Activated B cell treated with CpG ODN at 0.5 μM for 24 hours (primary cell): ENCODE measurements at regions not wholly inside any gene's neighbourhood (a gene's known extent, or its start where the extent isn't known, plus 50 kb on each side); places are given as distances from the start of the nearest gene placed in this dataset.

Source experiments
- ATAC-seq: fragments of 200-7000 bp; cut with Tn5 transposase; one replicate; pipeline ENCODE4 v1.10.0; 2021; ENCODE audit warnings: low read depth, mild to moderate bottlenecking, moderate library complexity
- CTCF ChIA-PET: fragments of 350-600 bp; sonication (Branson Sonifier 250); formaldehyde crosslinking; loops from one replicate; lab custom pipeline; 2021; ENCODE audit warnings: antibody characterized with exemption; lab: Charles Lee
- POLR2A ChIA-PET: fragments of 350-600 bp; sonication (Branson Sonifier 250); formaldehyde crosslinking; loops from one replicate; lab custom pipeline; 2021; ENCODE audit warnings: antibody characterized with exemption; lab: Charles Lee
- DNase-seq: peaks from one replicate; pipeline ENCODE4 v3.0.0; 2022
- H3K27ac Mint-ChIP-seq: one replicate; pipeline ENCODE4 v1.8.0; 2020; ENCODE audit warnings: mixed read lengths
- H3K27me3 Mint-ChIP-seq: one replicate; pipeline ENCODE4 v1.8.0; 2021; ENCODE audit warnings: mixed read lengths
- H3K36me3 Mint-ChIP-seq: one replicate; pipeline ENCODE4 v1.8.0; 2021; ENCODE audit warnings: low read depth, mixed read lengths
- H3K4me1 Mint-ChIP-seq: one replicate; pipeline ENCODE4 v1.8.0; 2021; ENCODE audit warnings: mixed read lengths
- H3K4me3 Mint-ChIP-seq: one replicate; pipeline ENCODE4 v1.8.0; 2020; ENCODE audit warnings: mild to moderate bottlenecking, mixed read lengths
- H3K9me3 Mint-ChIP-seq: one replicate; pipeline ENCODE4 v1.8.0; 2020; ENCODE audit warnings: mixed read lengths
- intact Hi-C: fragments of 100-400 bp; cut with micrococcal nuclease; formaldehyde crosslinking; loops from one replicate; pipeline ENCODE4 v1.15.1; 2024
- TF ChIP-seq, protein P1 (sequence below): fragments of 200-600 bp; IDR thresholded peaks from one replicate; pipeline ENCODE4 v1.8.0; 2022; ENCODE audit warnings: antibody characterized with exemption, mild to moderate bottlenecking

DNA sequence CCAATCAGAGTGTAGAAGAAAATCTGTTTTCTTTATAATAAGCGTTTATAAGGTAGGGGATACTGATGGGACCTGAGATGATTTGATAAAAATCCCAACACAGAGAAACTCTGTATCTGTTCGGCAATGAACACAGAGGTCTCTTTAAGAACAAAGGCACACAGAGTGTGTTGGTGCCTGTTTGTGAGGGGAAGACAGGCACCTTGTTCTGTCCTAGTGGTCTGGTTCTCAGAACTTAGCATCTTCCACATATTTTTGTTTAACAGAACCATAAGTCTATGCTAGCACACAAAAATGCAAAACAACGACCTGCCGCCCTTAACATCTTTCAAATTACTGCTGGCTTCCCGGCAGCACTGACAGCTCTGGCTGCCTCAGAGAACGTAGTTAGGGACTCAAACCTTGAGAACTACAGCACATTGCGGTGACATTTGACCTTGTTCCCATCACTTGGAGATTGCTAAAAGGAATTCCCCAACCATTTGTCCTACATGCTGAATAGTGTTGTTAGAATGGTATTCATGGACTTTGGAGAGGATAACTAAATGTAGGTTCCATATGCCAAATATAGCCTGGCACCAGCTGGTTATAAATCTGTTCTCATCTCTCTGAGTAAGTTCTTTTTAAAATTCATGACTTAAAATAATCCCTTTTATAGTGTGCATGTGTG, 871.7 kb upstream of the TYRP1 start:
- intact Hi-C loops: no loop called here
- ChIA-PET CTCF (no interaction called here), POLR2A (no interaction called here)
- no peaks in the 10 kb centered on the region for H3K4me1 Mint-ChIP-seq
- H3K4me3 Mint-ChIP-seq: no peak overlapping the region
- peaks cover 2% of the 10 kb centered on the region for H3K9me3 Mint-ChIP-seq
- no peaks in the 10 kb centered on the region for H3K27me3 Mint-ChIP-seq
- ATAC-seq (no peak), DNase-seq (no peak)
- TF ChIP-seq, protein P1, sequence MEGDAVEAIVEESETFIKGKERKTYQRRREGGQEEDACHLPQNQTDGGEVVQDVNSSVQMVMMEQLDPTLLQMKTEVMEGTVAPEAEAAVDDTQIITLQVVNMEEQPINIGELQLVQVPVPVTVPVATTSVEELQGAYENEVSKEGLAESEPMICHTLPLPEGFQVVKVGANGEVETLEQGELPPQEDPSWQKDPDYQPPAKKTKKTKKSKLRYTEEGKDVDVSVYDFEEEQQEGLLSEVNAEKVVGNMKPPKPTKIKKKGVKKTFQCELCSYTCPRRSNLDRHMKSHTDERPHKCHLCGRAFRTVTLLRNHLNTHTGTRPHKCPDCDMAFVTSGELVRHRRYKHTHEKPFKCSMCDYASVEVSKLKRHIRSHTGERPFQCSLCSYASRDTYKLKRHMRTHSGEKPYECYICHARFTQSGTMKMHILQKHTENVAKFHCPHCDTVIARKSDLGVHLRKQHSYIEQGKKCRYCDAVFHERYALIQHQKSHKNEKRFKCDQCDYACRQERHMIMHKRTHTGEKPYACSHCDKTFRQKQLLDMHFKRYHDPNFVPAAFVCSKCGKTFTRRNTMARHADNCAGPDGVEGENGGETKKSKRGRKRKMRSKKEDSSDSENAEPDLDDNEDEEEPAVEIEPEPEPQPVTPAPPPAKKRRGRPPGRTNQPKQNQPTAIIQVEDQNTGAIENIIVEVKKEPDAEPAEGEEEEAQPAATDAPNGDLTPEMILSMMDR: no peak
- H3K36me3 Mint-ChIP-seq: no peaks in the 10 kb centered on the region
- H3K27ac Mint-ChIP-seq: no peak overlapping the region

DNA sequence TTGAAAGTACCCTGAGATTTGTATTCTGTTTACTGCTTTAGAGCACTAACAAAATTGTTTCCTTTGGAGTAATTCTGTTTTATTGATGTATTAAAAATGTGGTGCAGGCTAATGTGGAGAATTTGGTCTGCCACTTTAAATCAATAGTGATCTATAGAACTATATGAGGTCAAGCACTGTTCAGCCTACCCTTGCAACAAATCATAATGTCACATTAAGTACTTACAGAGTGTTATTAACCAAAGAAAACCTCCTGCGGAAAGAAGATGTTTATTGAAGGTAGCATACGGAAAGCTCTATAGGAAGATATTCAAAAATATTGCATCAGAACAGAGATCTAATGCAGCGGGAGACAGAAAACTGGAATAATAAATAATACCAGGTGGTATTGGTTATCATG, 865.0 kb upstream of the TYRP1 start:
- no peak overlapping the region for H3K27ac Mint-ChIP-seq
- H3K4me3 Mint-ChIP-seq: no peak overlapping the region
- H3K27me3 Mint-ChIP-seq: no peaks in the 10 kb centered on the region
- POLR2A ChIA-PET: no interaction called here
- CTCF ChIA-PET: no interaction called here
- DNase-seq: no peak
- no peaks in the 10 kb centered on the region for H3K4me1 Mint-ChIP-seq
- intact Hi-C loops: no loop called here
- TF ChIP-seq, protein P1: no peak
- peaks cover 4% of the 10 kb centered on the region for H3K9me3 Mint-ChIP-seq
- no peak for ATAC-seq
- no peaks in the 10 kb centered on the region for H3K36me3 Mint-ChIP-seq

DNA sequence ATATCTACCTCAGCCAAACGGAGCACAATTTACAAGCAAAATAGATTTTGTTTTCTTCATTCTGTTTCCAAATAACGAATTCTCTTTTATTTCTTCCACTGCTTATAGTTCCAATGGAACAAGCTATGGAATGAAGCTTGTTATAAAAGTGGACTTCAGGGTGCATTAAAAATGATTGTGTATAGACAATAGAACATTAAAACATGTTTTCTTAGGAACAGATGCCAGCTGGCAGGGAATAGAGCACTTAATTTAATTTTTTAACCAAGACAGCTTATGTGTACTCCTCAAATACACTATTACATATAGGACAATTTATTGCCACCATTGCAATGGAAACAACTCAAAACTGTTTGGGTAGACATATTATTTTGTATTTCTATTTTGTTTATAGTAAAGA, 860.1 kb upstream of the TYRP1 start:
- CTCF ChIA-PET: no interaction called here
- no peaks in the 10 kb centered on the region for H3K27me3 Mint-ChIP-seq
- H3K36me3 Mint-ChIP-seq: no peaks in the 10 kb centered on the region
- POLR2A ChIA-PET: no interaction called here
- ATAC-seq (no peak), DNase-seq (no peak)
- peaks cover 2% of the 10 kb centered on the region for H3K9me3 Mint-ChIP-seq
- no peak overlapping the region for H3K4me3 Mint-ChIP-seq
- TF ChIP-seq, protein P1: no peak
- intact Hi-C loops: no loop called here
- no peaks in the 10 kb centered on the region for H3K4me1 Mint-ChIP-seq
- no peak overlapping the region for H3K27ac Mint-ChIP-seq

DNA sequence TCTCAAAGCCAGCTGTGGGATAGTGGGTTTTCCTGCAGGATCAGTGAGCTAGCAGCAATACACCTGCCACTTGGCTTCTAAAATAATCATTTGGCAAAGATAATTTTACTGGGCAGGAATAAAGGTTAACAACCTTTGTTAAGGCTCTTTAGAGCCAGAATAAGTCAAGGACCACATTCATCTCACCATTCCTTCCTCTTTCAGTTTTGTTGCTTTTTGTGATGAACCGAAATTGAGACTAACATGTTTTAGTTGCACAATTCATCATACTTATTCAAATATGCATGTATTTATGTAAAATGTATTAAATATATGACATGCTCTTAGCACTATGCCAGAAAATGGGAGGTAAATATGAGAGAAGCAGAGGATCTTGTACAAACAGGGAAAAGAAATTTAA, 824.4 kb upstream of the TYRP1 start:
- CTCF ChIA-PET: no interaction called here
- intact Hi-C loops: no loop called here
- no peaks in the 10 kb centered on the region for H3K27me3 Mint-ChIP-seq
- no peak overlapping the region for H3K4me3 Mint-ChIP-seq
- POLR2A ChIA-PET: no interaction called here
- ATAC-seq (no peak), DNase-seq (no peak)
- no peaks in the 10 kb centered on the region for H3K9me3 Mint-ChIP-seq
- H3K4me1 Mint-ChIP-seq: no peaks in the 10 kb centered on the region
- TF ChIP-seq, protein P1: no peak
- H3K27ac Mint-ChIP-seq: no peak overlapping the region
- no peaks in the 10 kb centered on the region for H3K36me3 Mint-ChIP-seq

DNA sequence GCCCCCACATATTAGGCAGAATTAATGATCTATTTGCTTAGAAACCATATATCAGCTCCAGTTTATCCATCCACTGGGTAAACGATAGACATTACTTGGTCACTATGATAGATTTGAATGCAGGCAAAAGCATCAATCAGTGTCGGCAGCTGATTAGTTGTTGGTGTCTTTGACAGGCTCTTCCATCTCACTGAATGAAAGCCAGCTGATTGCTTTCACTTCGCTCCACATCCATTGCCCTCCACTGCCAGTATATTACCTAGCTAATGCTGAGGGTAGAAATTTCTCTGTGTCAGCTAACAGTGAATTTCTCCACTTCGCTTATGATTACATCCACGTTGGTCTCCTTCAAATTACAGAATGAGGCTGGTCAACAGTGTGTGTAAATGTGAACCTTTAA, 821.3 kb upstream of the TYRP1 start:
- H3K4me1 Mint-ChIP-seq: no peaks in the 10 kb centered on the region
- H3K27me3 Mint-ChIP-seq: no peaks in the 10 kb centered on the region
- H3K36me3 Mint-ChIP-seq: no peaks in the 10 kb centered on the region
- H3K27ac Mint-ChIP-seq: no peak overlapping the region
- TF ChIP-seq, protein P1: no peak
- ATAC-seq (no peak), DNase-seq (no peak)
- no peak overlapping the region for H3K4me3 Mint-ChIP-seq
- CTCF ChIA-PET: no interaction called here
- POLR2A ChIA-PET: no interaction called here
- H3K9me3 Mint-ChIP-seq: no peaks in the 10 kb centered on the region
- intact Hi-C loops: no loop called here
